ENCODE measurements at regions not wholly inside any gene's neighbourhood (a gene's known extent, or its start where the extent isn't known, plus 50 kb on each side); places are given as distances from the start of the nearest gene placed in this dataset.

- BruUV-seq (replicated peaks) = no TSS peak
- no peaks in the 10 kb centered on the region for H3K4me1 ChIP-seq (ENCODE audit: control insufficient read depth, extremely low read depth, insufficient read depth, low read length)
- no peak overlapping the region for H3K27ac ChIP-seq (ENCODE audit: insufficient read depth, low read depth, low read length)
- CTCF ChIA-PET = no interaction called here
- no peak overlapping the region for H2AFZ ChIP-seq (ENCODE audit: low read depth, low read length)
- DNase-seq (ENCODE audit: low read depth, low spot score) (no peak), FAIRE-seq (no peak)
- H3K9me1 ChIP-seq (replicated peaks; ENCODE audit: control insufficient read depth, extremely low read depth, insufficient read depth, low read length) = no peaks in the 10 kb centered on the region
- no peaks in the 10 kb centered on the region for H3K36me3 ChIP-seq (ENCODE audit: control insufficient read depth in 2 of 2, extremely low read depth in 1 of 2, insufficient read depth in 2 of 2, low read length in 2 of 2)
- no peaks in the 10 kb centered on the region for H3K27me3 ChIP-seq (ENCODE audit: control insufficient read depth in 2 of 2, insufficient read depth in 2 of 2, low read length in 2 of 2)
- no peak overlapping the region for H3K9ac ChIP-seq (replicated peaks; ENCODE audit: extremely low read depth, insufficient read depth, low read length)
- H3K9me3 ChIP-seq (replicated peaks; ENCODE audit: control insufficient read depth, insufficient read depth, low read length) = no peaks in the 10 kb centered on the region
- no peaks in the 10 kb centered on the region for H4K20me1 ChIP-seq (replicated peaks; ENCODE audit: control insufficient read depth, extremely low read depth, insufficient read depth, low read length)
- dilution Hi-C loops (cut with MboI; ENCODE audit: extremely low pct_ligation_motif_present, low sequenced_read_pairs) = no loop called here
- POLR2A ChIA-PET = no interaction called here
- intact Hi-C loops (cut with micrococcal nuclease) = no loop called here
- H3K4me2 ChIP-seq (ENCODE audit: insufficient read depth, low read length) = no peak overlapping the region
- TF ChIP-seq MAX (IDR thresholded peaks at IDR 0.05; ENCODE audit: insufficient read depth, insufficient read length) = no peak
- no peak overlapping the region for H3K4me3 ChIP-seq (replicated peaks in 1 of 3; ENCODE audit: insufficient read depth in 1 of 3, low read depth in 1 of 3, low read length in 3 of 3)
- H3K79me2 ChIP-seq (ENCODE audit: control insufficient read depth, insufficient read depth, low read length) = no peaks in the 10 kb centered on the region
Observed at GRCh38 chr7:54392935-54393334, 149.2 kb upstream of the VSTM2A start.

GRCh38 chr7:54394834-54395233, 147.3 kb upstream of the VSTM2A start:
- no peaks in the 10 kb centered on the region for H4K20me1 ChIP-seq (replicated peaks; ENCODE audit: control insufficient read depth, extremely low read depth, insufficient read depth, low read length)
- FAIRE-seq (no peak), DNase-seq (ENCODE audit: low read depth, low spot score) (no peak)
- no peak overlapping the region for H3K4me3 ChIP-seq (replicated peaks in 1 of 3; ENCODE audit: insufficient read depth in 1 of 3, low read depth in 1 of 3, low read length in 3 of 3)
- CTCF ChIA-PET = no interaction called here
- H3K27me3 ChIP-seq (ENCODE audit: control insufficient read depth in 2 of 2, insufficient read depth in 2 of 2, low read length in 2 of 2) = no peaks in the 10 kb centered on the region
- no TSS peak for BruUV-seq (replicated peaks)
- H3K79me2 ChIP-seq (ENCODE audit: control insufficient read depth, insufficient read depth, low read length) = no peaks in the 10 kb centered on the region
- no peak overlapping the region for H3K4me2 ChIP-seq (ENCODE audit: insufficient read depth, low read length)
- H3K9me1 ChIP-seq (replicated peaks; ENCODE audit: control insufficient read depth, extremely low read depth, insufficient read depth, low read length) = no peaks in the 10 kb centered on the region
- H3K27ac ChIP-seq (ENCODE audit: insufficient read depth, low read depth, low read length) = no peak overlapping the region
- intact Hi-C loops (cut with micrococcal nuclease) = no loop called here
- no peaks in the 10 kb centered on the region for H3K4me1 ChIP-seq (ENCODE audit: control insufficient read depth, extremely low read depth, insufficient read depth, low read length)
- dilution Hi-C loops (cut with MboI; ENCODE audit: extremely low pct_ligation_motif_present, low sequenced_read_pairs) = no loop called here
- H2AFZ ChIP-seq (ENCODE audit: low read depth, low read length) = no peak overlapping the region
- TF ChIP-seq EZH2 (IDR thresholded peaks at IDR 0.05; ENCODE audit: borderline replicate concordance, low read depth, low read length, severe bottlenecking) = no peak
- TF ChIP-seq JUN (IDR thresholded peaks at IDR 0.05; ENCODE audit: borderline replicate concordance, insufficient read depth, insufficient read length, low read depth) = no peak
- TF ChIP-seq POLR2A (IDR thresholded peaks at IDR 0.05; ENCODE audit: low read depth, low read length) = no peak
- TF ChIP-seq POLR2AphosphoS5 (IDR thresholded peaks at IDR 0.05; ENCODE audit: insufficient read depth, low read depth, low read length) = no peak
- TF ChIP-seq MAX (IDR thresholded peaks at IDR 0.05; ENCODE audit: insufficient read depth, insufficient read length) = no peak
- no peak for TF ChIP-seq GATA2 (IDR thresholded peaks at IDR 0.05; ENCODE audit: insufficient read depth, insufficient read length, low read depth, low read length)
- TF ChIP-seq, protein P1, sequence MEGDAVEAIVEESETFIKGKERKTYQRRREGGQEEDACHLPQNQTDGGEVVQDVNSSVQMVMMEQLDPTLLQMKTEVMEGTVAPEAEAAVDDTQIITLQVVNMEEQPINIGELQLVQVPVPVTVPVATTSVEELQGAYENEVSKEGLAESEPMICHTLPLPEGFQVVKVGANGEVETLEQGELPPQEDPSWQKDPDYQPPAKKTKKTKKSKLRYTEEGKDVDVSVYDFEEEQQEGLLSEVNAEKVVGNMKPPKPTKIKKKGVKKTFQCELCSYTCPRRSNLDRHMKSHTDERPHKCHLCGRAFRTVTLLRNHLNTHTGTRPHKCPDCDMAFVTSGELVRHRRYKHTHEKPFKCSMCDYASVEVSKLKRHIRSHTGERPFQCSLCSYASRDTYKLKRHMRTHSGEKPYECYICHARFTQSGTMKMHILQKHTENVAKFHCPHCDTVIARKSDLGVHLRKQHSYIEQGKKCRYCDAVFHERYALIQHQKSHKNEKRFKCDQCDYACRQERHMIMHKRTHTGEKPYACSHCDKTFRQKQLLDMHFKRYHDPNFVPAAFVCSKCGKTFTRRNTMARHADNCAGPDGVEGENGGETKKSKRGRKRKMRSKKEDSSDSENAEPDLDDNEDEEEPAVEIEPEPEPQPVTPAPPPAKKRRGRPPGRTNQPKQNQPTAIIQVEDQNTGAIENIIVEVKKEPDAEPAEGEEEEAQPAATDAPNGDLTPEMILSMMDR (IDR thresholded peaks at IDR 0.05; ENCODE audit: extremely low read depth in 1 of 2, insufficient read depth in 1 of 2, low read depth in 1 of 2, low read length in 2 of 2) = no peak
- TF ChIP-seq MYC (IDR thresholded peaks at IDR 0.05; ENCODE audit: low read depth, low read length) = no peak
- TF ChIP-seq FOS (IDR thresholded peaks at IDR 0.05; ENCODE audit: borderline replicate concordance, insufficient read depth, low read length) = no peak
- H3K9ac ChIP-seq (replicated peaks; ENCODE audit: extremely low read depth, insufficient read depth, low read length) = no peak overlapping the region
- POLR2A ChIA-PET = no interaction called here
- no peaks in the 10 kb centered on the region for H3K36me3 ChIP-seq (ENCODE audit: control insufficient read depth in 2 of 2, extremely low read depth in 1 of 2, insufficient read depth in 2 of 2, low read length in 2 of 2)
- H3K9me3 ChIP-seq (replicated peaks; ENCODE audit: control insufficient read depth, insufficient read depth, low read length) = no peaks in the 10 kb centered on the region

Data from endothelial cell of umbilical vein (primary cell).